Upper lobe of right lung (tissue), 1 donor: ENCODE measurements at regions not wholly inside any gene's neighbourhood (a gene's known extent, or its start where the extent isn't known, plus 50 kb on each side); places are given as distances from the start of the nearest gene placed in this dataset.
"Not testable (repeated sequence)": the region's sequence is repeated elsewhere in the genome, so short reads cannot be mapped to it uniquely, and the experiment has no call there.

Experiments used
- ATAC-seq: fragments of 200-7000 bp; cut with Tn5 transposase; one replicate; pipeline ENCODE4 v1.9.1; 2020; ENCODE audit warnings: mild to moderate bottlenecking, moderate library complexity
- DNase-seq: peaks from one replicate; pipeline ENCODE4 v3.0.0-alpha.2; 2020
- H3K27ac ChIP-seq: fragments of 200-600 bp; one replicate; pipeline ENCODE4 v1.8.0; 2022
- H3K27me3 ChIP-seq: fragments of 200-600 bp; one replicate; pipeline ENCODE4 v1.8.0; 2022; ENCODE audit warnings: mild to moderate bottlenecking
- H3K36me3 ChIP-seq: fragments of 200-600 bp; one replicate; pipeline ENCODE4 v1.8.0; 2022
- H3K4me1 ChIP-seq: fragments of 200-600 bp; one replicate; pipeline ENCODE4 v1.8.0; 2022
- H3K4me3 ChIP-seq: fragments of 200-600 bp; one replicate; pipeline ENCODE4 v1.8.0; 2022; ENCODE audit warnings: mild to moderate bottlenecking
- H3K9me3 ChIP-seq: fragments of 200-600 bp; one replicate; pipeline ENCODE4 v1.8.0; 2022
- intact Hi-C: fragments of 100-400 bp; cut with DNase I; formaldehyde crosslinking; loops from one replicate; pipeline ENCODE4 v1.11.0; 2022
- TF ChIP-seq, protein P1 (sequence below): fragments of 200-600 bp; IDR thresholded peaks from one replicate; pipeline ENCODE4 v1.8.0; 2022; ENCODE audit warnings: antibody characterized with exemption
- donor health status: DM: no; HTN: yes; CAD: no; lungs with severe emphysema.

GRCh38 chr5:12573916-12574297 lies 669.7 kb upstream of the CTNND2 start:
- H3K27me3 ChIP-seq, ATAC-seq, H3K4me3 ChIP-seq, H3K4me1 ChIP-seq, H3K27ac ChIP-seq, DNase-seq, intact Hi-C loops, H3K36me3 ChIP-seq, H3K9me3 ChIP-seq: not testable (repeated sequence)

- no peaks in the 10 kb centered on the region for H3K36me3 ChIP-seq
- intact Hi-C loops: no loop called here
- DNase-seq (no peak), ATAC-seq (no peak)
- H3K27ac ChIP-seq: no peak overlapping the region
- H3K9me3 ChIP-seq: no peaks in the 10 kb centered on the region
- TF ChIP-seq, protein P1, sequence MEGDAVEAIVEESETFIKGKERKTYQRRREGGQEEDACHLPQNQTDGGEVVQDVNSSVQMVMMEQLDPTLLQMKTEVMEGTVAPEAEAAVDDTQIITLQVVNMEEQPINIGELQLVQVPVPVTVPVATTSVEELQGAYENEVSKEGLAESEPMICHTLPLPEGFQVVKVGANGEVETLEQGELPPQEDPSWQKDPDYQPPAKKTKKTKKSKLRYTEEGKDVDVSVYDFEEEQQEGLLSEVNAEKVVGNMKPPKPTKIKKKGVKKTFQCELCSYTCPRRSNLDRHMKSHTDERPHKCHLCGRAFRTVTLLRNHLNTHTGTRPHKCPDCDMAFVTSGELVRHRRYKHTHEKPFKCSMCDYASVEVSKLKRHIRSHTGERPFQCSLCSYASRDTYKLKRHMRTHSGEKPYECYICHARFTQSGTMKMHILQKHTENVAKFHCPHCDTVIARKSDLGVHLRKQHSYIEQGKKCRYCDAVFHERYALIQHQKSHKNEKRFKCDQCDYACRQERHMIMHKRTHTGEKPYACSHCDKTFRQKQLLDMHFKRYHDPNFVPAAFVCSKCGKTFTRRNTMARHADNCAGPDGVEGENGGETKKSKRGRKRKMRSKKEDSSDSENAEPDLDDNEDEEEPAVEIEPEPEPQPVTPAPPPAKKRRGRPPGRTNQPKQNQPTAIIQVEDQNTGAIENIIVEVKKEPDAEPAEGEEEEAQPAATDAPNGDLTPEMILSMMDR: no peak
- no peaks in the 10 kb centered on the region for H3K4me1 ChIP-seq
- no peaks in the 10 kb centered on the region for H3K27me3 ChIP-seq
- H3K4me3 ChIP-seq: no peak overlapping the region
Observed at GRCh38 chr5:12570688-12571087, 666.4 kb upstream of the CTNND2 start.

DNA sequence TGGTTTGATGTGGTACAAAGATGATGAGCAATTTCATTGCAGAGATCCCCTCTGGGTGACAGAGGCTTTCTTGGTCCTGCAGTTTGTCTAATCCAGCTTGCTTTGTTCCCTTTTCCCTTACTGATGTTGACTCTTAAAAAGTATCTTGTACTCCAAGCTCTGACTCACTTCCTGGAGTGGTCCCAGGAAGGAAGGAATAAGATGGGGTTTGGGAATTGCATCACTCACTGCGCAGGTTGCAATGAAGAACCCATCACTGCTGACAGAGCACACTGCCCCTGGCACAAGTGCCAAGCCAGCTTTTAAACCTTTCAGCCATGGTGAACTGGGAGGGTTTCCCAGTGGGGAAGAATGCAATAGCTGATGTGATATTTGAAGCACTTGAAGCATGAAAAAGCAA lies 662.2 kb upstream of the CTNND2 start:
- intact Hi-C loops: no loop called here
- ATAC-seq (no peak), DNase-seq (no peak)
- no peak overlapping the region for H3K4me3 ChIP-seq
- no peaks in the 10 kb centered on the region for H3K27me3 ChIP-seq
- H3K4me1 ChIP-seq: no peaks in the 10 kb centered on the region
- no peaks in the 10 kb centered on the region for H3K36me3 ChIP-seq
- H3K9me3 ChIP-seq: no peaks in the 10 kb centered on the region
- TF ChIP-seq, protein P1: no peak
- no peak overlapping the region for H3K27ac ChIP-seq

GRCh38 chr5:12557012-12557411 lies 652.8 kb upstream of the CTNND2 start:
- ATAC-seq: no peak
- H3K4me3 ChIP-seq: no peak overlapping the region
- H3K9me3 ChIP-seq: no peaks in the 10 kb centered on the region
- no peaks in the 10 kb centered on the region for H3K4me1 ChIP-seq
- H3K27me3 ChIP-seq: no peaks in the 10 kb centered on the region
- intact Hi-C loops: no loop called here
- no peak overlapping the region for H3K27ac ChIP-seq
- TF ChIP-seq, protein P1: no peak
- no peaks in the 10 kb centered on the region for H3K36me3 ChIP-seq
- no peak for DNase-seq

GRCh38 chr5:12526113-12526512 lies 621.9 kb upstream of the CTNND2 start:
- TF ChIP-seq, protein P1: no peak
- no peak for DNase-seq
- no peak overlapping the region for H3K27ac ChIP-seq
- no peak overlapping the region for H3K4me3 ChIP-seq
- no peaks in the 10 kb centered on the region for H3K36me3 ChIP-seq
- H3K27me3 ChIP-seq: no peaks in the 10 kb centered on the region
- H3K4me1 ChIP-seq: no peaks in the 10 kb centered on the region
- intact Hi-C loops: no loop called here
- H3K9me3 ChIP-seq: no peaks in the 10 kb centered on the region
- ATAC-seq: no peak

- no peaks in the 10 kb centered on the region for H3K36me3 ChIP-seq
- no peaks in the 10 kb centered on the region for H3K9me3 ChIP-seq
- ATAC-seq: no peak
- H3K4me1 ChIP-seq: no peaks in the 10 kb centered on the region
- no peaks in the 10 kb centered on the region for H3K27me3 ChIP-seq
- no peak for DNase-seq
- intact Hi-C loops: no loop called here
- no peak overlapping the region for H3K27ac ChIP-seq
- H3K4me3 ChIP-seq: no peak overlapping the region
- TF ChIP-seq, protein P1: no peak
Observed at GRCh38 chr5:12522116-12522515, 617.9 kb upstream of the CTNND2 start.

GRCh38 chr5:12504983-12505382 lies 600.7 kb upstream of the CTNND2 start:
- intact Hi-C loops: not testable (repeated sequence)

More at GRCh38 chr5:12504983-12505382, 600.7 kb upstream of the CTNND2 start:
- H3K9me3 ChIP-seq, H3K27me3 ChIP-seq, H3K36me3 ChIP-seq, DNase-seq, H3K27ac ChIP-seq, ATAC-seq, H3K4me3 ChIP-seq, H3K4me1 ChIP-seq: not testable (repeated sequence)
